ENCODE measurements at regions not wholly inside any gene's neighbourhood (a gene's known extent, or its start where the extent isn't known, plus 50 kb on each side); places are given as distances from the start of the nearest gene placed in this dataset.
A peak's percentile ranks its signal among the peaks of the same experiment; 100 is the strongest.

DNA sequence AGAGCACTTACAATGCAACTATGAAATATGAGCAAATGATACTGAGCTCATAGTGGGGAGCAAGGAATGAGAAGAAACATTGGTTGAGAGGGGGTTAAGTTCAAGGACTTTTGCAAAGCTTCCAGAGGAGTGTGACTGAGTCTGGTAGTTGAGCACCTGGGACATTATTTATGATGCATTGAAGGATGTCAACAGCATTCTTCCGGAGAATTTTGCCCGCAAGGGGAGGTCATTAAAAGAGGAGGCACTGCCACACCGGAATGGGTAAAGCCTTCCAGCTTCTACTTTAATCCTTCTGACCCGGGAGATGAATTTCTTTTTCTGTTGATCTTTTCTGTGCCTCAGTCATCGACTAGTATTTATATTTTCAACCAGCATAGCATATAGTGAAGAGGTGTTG is 208.4 kb upstream of the CAMK1G start:
- no peak overlapping the region for H4K91ac ChIP-seq (ENCODE audit: low read length)
- 72% methylated on average over 4 of the region's 5 CpGs for WGBS
- H3K9ac ChIP-seq (ENCODE audit: low read length) = no peak overlapping the region
- no peaks in the 10 kb centered on the region for H3K9me3 ChIP-seq (ENCODE audit: control insufficient read depth, low read length)
- H3K27me3 ChIP-seq (ENCODE audit: control insufficient read depth in 1 of 2, insufficient read depth in 1 of 2, low read length in 2 of 2) = no peaks in the 10 kb centered on the region
- no peaks in the 10 kb centered on the region for H3K36me3 ChIP-seq (ENCODE audit: control insufficient read depth in 1 of 2, insufficient read depth in 2 of 2, low read depth in 1 of 2, low read length in 2 of 2)
- H3K18ac ChIP-seq (ENCODE audit: low read depth in 1 of 2, low read length in 2 of 2) = no peak overlapping the region
- H2BK15ac ChIP-seq (ENCODE audit: low read depth, poor library complexity, severe bottlenecking) = no peak overlapping the region
- H3K4me1 ChIP-seq (ENCODE audit: control insufficient read depth, insufficient read depth, low read depth, low read length) = peaks cover 2% of the 10 kb centered on the region
- H2AFZ ChIP-seq (ENCODE audit: low read depth, low read length) = no peak overlapping the region
- no peak overlapping the region for H3K23ac ChIP-seq (ENCODE audit: low read length in 2 of 2)
- no peak overlapping the region for H3K4ac ChIP-seq (ENCODE audit: low read depth in 1 of 2, low read length in 2 of 2)
- H3K4me3 ChIP-seq (ENCODE audit: insufficient read depth in 1 of 2, low read depth in 1 of 2, low read length in 2 of 2) = no peak overlapping the region
- no peak overlapping the region for H3K4me2 ChIP-seq (ENCODE audit: low read length, poor library complexity, severe bottlenecking)
- no peak overlapping the region for H4K8ac ChIP-seq (ENCODE audit: low read length)
- no peak overlapping the region for H2BK120ac ChIP-seq (ENCODE audit: low read depth, low read length)
- no peak overlapping the region for H2BK5ac ChIP-seq (ENCODE audit: low read depth, low read length, poor library complexity, severe bottlenecking)
- no peak overlapping the region for H3K14ac ChIP-seq (ENCODE audit: low read length in 2 of 2)
- no peak for DNase-seq
- H3K79me1 ChIP-seq (replicated peaks; ENCODE audit: low read length, poor library complexity, severe bottlenecking) = no peaks in the 10 kb centered on the region
- H2AK5ac ChIP-seq (ENCODE audit: low read length, severe bottlenecking) = no peak overlapping the region
- H2BK12ac ChIP-seq (ENCODE audit: low read length in 2 of 2) = no peak overlapping the region
- peak overlapping the region; percentile 74 for H3K27ac ChIP-seq (ENCODE audit: low read length, poor library complexity, severe bottlenecking)

DNA sequence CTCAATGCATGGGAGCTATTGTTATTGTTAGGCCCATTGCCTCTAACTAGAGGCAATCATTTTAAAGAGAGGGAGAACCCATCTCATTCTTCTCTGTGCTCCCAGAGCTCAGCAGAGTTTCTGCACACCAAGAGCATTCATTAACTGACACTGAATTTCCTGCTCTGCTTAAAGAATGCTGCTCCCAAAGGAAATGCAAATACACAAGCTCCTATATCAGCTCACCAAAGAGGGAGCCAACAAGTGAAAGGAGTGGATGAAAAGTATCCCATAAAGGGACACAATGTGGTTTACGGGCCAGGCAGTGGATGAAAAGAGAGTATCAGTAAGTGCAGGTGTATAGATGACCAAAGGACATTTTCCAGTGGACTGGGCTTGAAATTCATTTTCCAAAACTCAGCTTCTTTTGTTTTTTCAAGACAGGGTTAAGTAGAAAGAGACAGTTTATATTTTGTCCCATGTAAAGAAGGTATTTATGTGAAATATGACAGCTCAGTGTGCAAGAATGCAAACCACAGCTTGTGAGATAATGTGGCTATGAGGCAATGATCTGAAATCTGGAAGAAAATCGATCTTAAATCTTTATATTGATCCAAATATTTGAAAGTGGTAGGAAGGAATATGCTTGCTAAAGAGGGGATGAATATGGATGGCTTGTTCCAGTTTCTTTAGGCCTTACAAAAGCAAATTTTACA is 207.7 kb upstream of the CAMK1G start:
- Histone ChIP-seq H3K4ac (ENCODE audit: low read depth in 1 of 2, low read length in 2 of 2) (no peak overlapping the region), H2BK120ac (ENCODE audit: low read depth, low read length) (no peak overlapping the region), H3K27ac (ENCODE audit: low read length, poor library complexity, severe bottlenecking) (peak overlapping the region; percentile 74), H4K8ac (ENCODE audit: low read length) (no peak overlapping the region), H3K27me3 (ENCODE audit: control insufficient read depth in 1 of 2, insufficient read depth in 1 of 2, low read length in 2 of 2) (no peaks in the 10 kb centered on the region), H3K9ac (ENCODE audit: low read length) (no peak overlapping the region), H4K91ac (ENCODE audit: low read length) (no peak overlapping the region), H2BK5ac (ENCODE audit: low read depth, low read length, poor library complexity, severe bottlenecking) (no peak overlapping the region), H3K4me3 (ENCODE audit: insufficient read depth in 1 of 2, low read depth in 1 of 2, low read length in 2 of 2) (no peak overlapping the region), H3K9me3 (ENCODE audit: control insufficient read depth, low read length) (no peaks in the 10 kb centered on the region), H3K79me1 (replicated peaks; ENCODE audit: low read length, poor library complexity, severe bottlenecking) (no peaks in the 10 kb centered on the region), H2AK5ac (ENCODE audit: low read length, severe bottlenecking) (no peak overlapping the region), H3K36me3 (ENCODE audit: control insufficient read depth in 1 of 2, insufficient read depth in 2 of 2, low read depth in 1 of 2, low read length in 2 of 2) (no peaks in the 10 kb centered on the region), H2BK15ac (ENCODE audit: low read depth, poor library complexity, severe bottlenecking) (no peak overlapping the region), H3K4me2 (ENCODE audit: low read length, poor library complexity, severe bottlenecking) (no peak overlapping the region), H3K4me1 (ENCODE audit: control insufficient read depth, insufficient read depth, low read depth, low read length) (peaks cover 2% of the 10 kb centered on the region), H3K14ac (ENCODE audit: low read length in 2 of 2) (no peak overlapping the region), H3K23ac (ENCODE audit: low read length in 2 of 2) (no peak overlapping the region), H2AFZ (ENCODE audit: low read depth, low read length) (no peak overlapping the region), H3K18ac (ENCODE audit: low read depth in 1 of 2, low read length in 2 of 2) (no peak overlapping the region), H2BK12ac (ENCODE audit: low read length in 2 of 2) (no peak overlapping the region)
- peak; percentile 30 for DNase-seq
- WGBS = 50% methylated on average over 1 of the region's 2 CpGs

DNA sequence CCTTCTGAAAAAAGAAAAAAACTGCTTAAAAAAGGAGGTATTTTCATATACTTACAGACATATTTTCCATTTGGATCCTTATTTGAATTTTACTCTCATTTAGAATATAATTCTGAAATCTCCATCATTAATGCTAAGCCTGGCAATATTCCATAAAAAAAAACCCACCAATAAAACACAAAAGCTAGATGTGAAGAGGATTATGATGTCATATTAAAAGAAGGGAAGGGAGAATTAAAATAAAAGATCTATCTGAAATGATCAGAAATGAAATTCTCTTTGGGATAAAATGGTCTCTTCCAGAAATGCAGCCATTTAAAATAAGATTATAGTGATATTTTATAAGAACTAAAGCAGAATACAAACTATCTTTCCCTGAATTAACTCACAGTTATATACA is 206.7 kb upstream of the CAMK1G start:
- no peak overlapping the region for H3K27ac ChIP-seq (ENCODE audit: low read length, poor library complexity, severe bottlenecking)
- no peak overlapping the region for H2BK5ac ChIP-seq (ENCODE audit: low read depth, low read length, poor library complexity, severe bottlenecking)
- H2AK5ac ChIP-seq (ENCODE audit: low read length, severe bottlenecking) = no peak overlapping the region
- no peak overlapping the region for H2BK15ac ChIP-seq (ENCODE audit: low read depth, poor library complexity, severe bottlenecking)
- no peaks in the 10 kb centered on the region for H3K9me3 ChIP-seq (ENCODE audit: control insufficient read depth, low read length)
- H3K18ac ChIP-seq (ENCODE audit: low read depth in 1 of 2, low read length in 2 of 2) = no peak overlapping the region
- H2BK12ac ChIP-seq (ENCODE audit: low read length in 2 of 2) = no peak overlapping the region
- H3K79me1 ChIP-seq (replicated peaks; ENCODE audit: low read length, poor library complexity, severe bottlenecking) = no peaks in the 10 kb centered on the region
- no peak overlapping the region for H3K4me3 ChIP-seq (ENCODE audit: insufficient read depth in 1 of 2, low read depth in 1 of 2, low read length in 2 of 2)
- H3K9ac ChIP-seq (ENCODE audit: low read length) = no peak overlapping the region
- H3K4me1 ChIP-seq (ENCODE audit: control insufficient read depth, insufficient read depth, low read depth, low read length) = peaks cover 2% of the 10 kb centered on the region
- no peak overlapping the region for H3K4me2 ChIP-seq (ENCODE audit: low read length, poor library complexity, severe bottlenecking)
- H2BK120ac ChIP-seq (ENCODE audit: low read depth, low read length) = no peak overlapping the region
- no peak for DNase-seq
- no peak overlapping the region for H3K14ac ChIP-seq (ENCODE audit: low read length in 2 of 2)
- no peak overlapping the region for H4K8ac ChIP-seq (ENCODE audit: low read length)
- no peak overlapping the region for H2AFZ ChIP-seq (ENCODE audit: low read depth, low read length)
- no peaks in the 10 kb centered on the region for H3K36me3 ChIP-seq (ENCODE audit: control insufficient read depth in 1 of 2, insufficient read depth in 2 of 2, low read depth in 1 of 2, low read length in 2 of 2)
- no peak overlapping the region for H3K23ac ChIP-seq (ENCODE audit: low read length in 2 of 2)
- H3K27me3 ChIP-seq (ENCODE audit: control insufficient read depth in 1 of 2, insufficient read depth in 1 of 2, low read length in 2 of 2) = no peaks in the 10 kb centered on the region
- no peak overlapping the region for H3K4ac ChIP-seq (ENCODE audit: low read depth in 1 of 2, low read length in 2 of 2)
- no peak overlapping the region for H4K91ac ChIP-seq (ENCODE audit: low read length)

DNA sequence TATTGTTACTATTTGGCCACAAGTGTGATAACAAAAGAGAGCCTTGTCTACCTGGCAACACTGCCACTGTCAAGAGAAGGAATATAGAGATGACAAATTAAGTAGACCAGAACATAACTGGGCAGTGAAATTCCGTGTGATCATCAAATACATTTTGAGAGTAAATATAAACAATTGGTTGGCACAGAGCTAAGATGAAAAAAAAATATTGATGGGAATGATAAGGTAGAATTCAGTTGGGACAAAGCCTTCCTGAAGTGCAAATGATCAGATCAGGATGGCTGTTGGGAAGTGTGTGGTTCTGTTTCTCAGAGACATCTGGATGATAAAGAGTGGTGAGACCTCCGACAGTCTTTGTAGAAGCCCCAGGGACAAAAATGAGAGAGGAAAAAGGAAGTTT is 205.5 kb upstream of the CAMK1G start:
- Histone ChIP-seq H3K4me2 (ENCODE audit: low read length, poor library complexity, severe bottlenecking) (no peak overlapping the region), H3K9me3 (ENCODE audit: control insufficient read depth, low read length) (no peaks in the 10 kb centered on the region), H3K36me3 (ENCODE audit: control insufficient read depth in 1 of 2, insufficient read depth in 2 of 2, low read depth in 1 of 2, low read length in 2 of 2) (no peaks in the 10 kb centered on the region), H3K4me3 (ENCODE audit: insufficient read depth in 1 of 2, low read depth in 1 of 2, low read length in 2 of 2) (no peak overlapping the region), H2BK5ac (ENCODE audit: low read depth, low read length, poor library complexity, severe bottlenecking) (no peak overlapping the region), H3K18ac (ENCODE audit: low read depth in 1 of 2, low read length in 2 of 2) (no peak overlapping the region), H2BK120ac (ENCODE audit: low read depth, low read length) (no peak overlapping the region), H3K4ac (ENCODE audit: low read depth in 1 of 2, low read length in 2 of 2) (no peak overlapping the region), H2BK15ac (ENCODE audit: low read depth, poor library complexity, severe bottlenecking) (no peak overlapping the region), H3K27ac (ENCODE audit: low read length, poor library complexity, severe bottlenecking) (no peak overlapping the region), H3K27me3 (ENCODE audit: control insufficient read depth in 1 of 2, insufficient read depth in 1 of 2, low read length in 2 of 2) (no peaks in the 10 kb centered on the region), H2BK12ac (ENCODE audit: low read length in 2 of 2) (no peak overlapping the region), H3K4me1 (ENCODE audit: control insufficient read depth, insufficient read depth, low read depth, low read length) (peaks cover 2% of the 10 kb centered on the region), H3K23ac (ENCODE audit: low read length in 2 of 2) (no peak overlapping the region), H3K9ac (ENCODE audit: low read length) (no peak overlapping the region), H4K8ac (ENCODE audit: low read length) (no peak overlapping the region), H4K91ac (ENCODE audit: low read length) (no peak overlapping the region), H2AK5ac (ENCODE audit: low read length, severe bottlenecking) (no peak overlapping the region), H3K79me1 (replicated peaks; ENCODE audit: low read length, poor library complexity, severe bottlenecking) (no peaks in the 10 kb centered on the region), H2AFZ (ENCODE audit: low read depth, low read length) (no peak overlapping the region), H3K14ac (ENCODE audit: low read length in 2 of 2) (no peak overlapping the region)
- 86% methylated on average over 2 of the region's 2 CpGs for WGBS
- no peak for DNase-seq

Data from mesenchymal stem cell (in vitro differentiated cells and primary cell).